Heart right ventricle (tissue), 16 donors: ENCODE measurements at regions not wholly inside any gene's neighbourhood (a gene's known extent, or its start where the extent isn't known, plus 50 kb on each side); places are given as distances from the start of the nearest gene placed in this dataset.

ENCODE experiments used
- ATAC-seq, 8 donors: fragments of 200-7000 bp; cut with Tn5 transposase; one replicate each; pipeline ENCODE4 v1.9.1; 2020; ENCODE audit warnings: mild to moderate bottlenecking in 8 of 8, moderate library complexity in 8 of 8, moderate number of reproducible peaks in 1 of 8
- DNase-seq, 2 donors: peaks; one replicate each; pipeline ENCODE4 v3.0.0-alpha.2; 2020
- H3K27ac ChIP-seq, 10 donors: fragments of 200-600 bp; sonication (generic) in 2 of 10; one replicate each; pipeline versions ENCODE4 v1.5.0 to v1.8.0; 2020 to 2022; ENCODE audit warnings: mild to moderate bottlenecking in 3 of 10
- H3K27me3 ChIP-seq, 7 donors: fragments of 200-600 bp; one replicate each; pipeline ENCODE4 v1.8.0; 2021 to 2022; ENCODE audit warnings: mild to moderate bottlenecking in 2 of 7
- H3K36me3 ChIP-seq, 9 donors: fragments of 200-600 bp; sonication (generic) in 1 of 9; one replicate each; pipeline versions ENCODE4 v1.5.0 to v1.8.0; 2020 to 2022; ENCODE audit warnings: mild to moderate bottlenecking in 2 of 9
- H3K4me1 ChIP-seq, 9 donors: fragments of 200-600 bp; sonication (generic) in 1 of 9; one replicate each; pipeline versions ENCODE4 v1.5.0 to v1.8.0; 2020 to 2022; ENCODE audit warnings: mild to moderate bottlenecking in 4 of 9
- H3K4me3 ChIP-seq, 10 donors: fragments of 200-600 bp; sonication (generic) in 2 of 10; one replicate each; pipeline versions ENCODE4 v1.5.0 to v1.8.0; 2020 to 2022; ENCODE audit warnings: mild to moderate bottlenecking in 7 of 10, moderate library complexity in 2 of 10
- H3K9me3 ChIP-seq, 11 donors: fragments of 200-600 bp in 10 of 11; sonication (generic) in 2 of 11; one replicate each; pipeline versions ENCODE4 v1.5.0 to v1.8.0; 2013 to 2022; ENCODE audit warnings: mild to moderate bottlenecking in 2 of 11, control low read depth in 1 of 11, moderate library complexity in 1 of 11
- CTCF ChIP-seq, 9 donors: fragments of 200-600 bp; sonication (generic) in 2 of 9; IDR thresholded peaks; one replicate each; pipeline versions ENCODE4 v1.5.0 to v1.8.0; 2021 to 2022; ENCODE audit warnings: antibody characterized with exemption in 9 of 9, mild to moderate bottlenecking in 5 of 9, moderate library complexity in 1 of 9
- WGBS, 2 donors: extraction: QIAGEN DNeasy Blood & Tissue Kit; methylation state at CpG; one replicate each; pipeline ENCODE4 v1.1.7; 2013; ENCODE audit warnings: inconsistent platforms in 1 of 2; 5-methylcytosine and 5-hydroxymethylcytosine counted together
- intact Hi-C, 10 donors: fragments of 100-400 bp; cut with DNase I; formaldehyde crosslinking; loops; one replicate each; pipeline versions ENCODE4 v1.11.1 to v1.14.2; 2022
- donor health status: Arrhythmogenic right ventricular cardiomyopathy.
- donor health status: ischemic (EF 13 %, LVEDD 7.1; RV severe dilation, severe dysfunction).
- donor health status: healthy with polysubstance abuse.
- donor health status: DM: no; HTN: yes; CAD: no.
- donor health status: DM: no; HTN: no; CAD: no.
- donor health status: ischemic (EF 25% LVEDD 6.9; RV normal size, moderate dysfunction).
- donor health status: ischemic (EF 25% LVEDD 5.7; RV mildly dilated, moderate dysfunction).
- donor health status: healthy.
- donor health status: DM: yes; HTN: yes; CAD: no.
- donor health status: Ischemic cardiomyopathy.
- donor health status: ischemic (EF 35%, LVEDD 5.7; RV mildly dilated, moderate dysfunction).
- donor health status: nonischemic (EF 11% LVEDD 7.7; RV severe dilation, severe dysfunction).
- donor health status: DM: yes; HTN: yes; CAD: no.
- donor health status: PGD.
- donor health status: ischemic (EF 29% LVEDD 5.4; RV normal size, mild dysfunction).
- donor health status: nonischemic (EF 23%, LVEDD 6.1; RV moderate dilation, normal function).

GRCh38 chr13:63942372-63942771, 2526.7 kb upstream of the PCDH20 start:
- no peak for ATAC-seq
- intact Hi-C loops, result no loop called here
- WGBS, 2 donors, result 56 to 61% methylated on average over 2 of the region's 2 CpGs
- Histone ChIP-seq H3K27ac (no peak overlapping the region), H3K9me3 (no peaks in the 10 kb centered on the region), H3K4me1 (no peaks in the 10 kb centered on the region), H3K4me3 (no peak overlapping the region), H3K27me3 (no peaks in the 10 kb centered on the region), H3K36me3 (no peaks in the 10 kb centered on the region)
- DNase-seq, result no peak
- no peak for TF ChIP-seq CTCF (IDR thresholded peaks at IDR 0.05)

- TF ChIP-seq CTCF (IDR thresholded peaks at IDR 0.05), result no peak
- Histone ChIP-seq H3K27me3 (no peaks in the 10 kb centered on the region), H3K9me3 (peaks cover 0 to 7% (median 0%) of the 10 kb centered on the region in 11 donors), H3K4me1 (no peaks in the 10 kb centered on the region), H3K27ac (no peak overlapping the region), H3K4me3 (no peak overlapping the region), H3K36me3 (no peaks in the 10 kb centered on the region)
- WGBS, 2 donors, result 89 to 92% methylated on average over 3 of the region's 3 CpGs
- DNase-seq (no peak), ATAC-seq (no peak)
- intact Hi-C loops, result no loop called here
Observed at GRCh38 chr13:63938851-63939250, 2523.2 kb upstream of the PCDH20 start.

- Histone ChIP-seq H3K4me1 (no peaks in the 10 kb centered on the region), H3K36me3 (no peaks in the 10 kb centered on the region), H3K27me3 (no peaks in the 10 kb centered on the region), H3K27ac (no peak overlapping the region), H3K9me3 (peaks cover 0 to 9% (median 0%) of the 10 kb centered on the region in 11 donors), H3K4me3 (no peak overlapping the region)
- WGBS, 2 donors, result 46 to 50% methylated on average over 10 of the region's 10 CpGs
- intact Hi-C loops, result no loop called here
- DNase-seq (no peak), ATAC-seq (no peak)
- TF ChIP-seq CTCF (IDR thresholded peaks at IDR 0.05), result no peak
Observed at GRCh38 chr13:63910511-63910910, 2494.9 kb upstream of the PCDH20 start.

GRCh38 chr13:63909726-63910375, 2494.2 kb upstream of the PCDH20 start:
- 72 to 78% methylated on average over 6 of the region's 6 CpGs for WGBS, 2 donors
- DNase-seq (no peak), ATAC-seq (no peak)
- H3K9me3 ChIP-seq, result peaks cover 0 to 7% (median 0%) of the 10 kb centered on the region in 11 donors
- H3K27me3 ChIP-seq, result no peaks in the 10 kb centered on the region
- no peaks in the 10 kb centered on the region for H3K36me3 ChIP-seq
- H3K27ac ChIP-seq, result no peak overlapping the region
- no peak for TF ChIP-seq CTCF (IDR thresholded peaks at IDR 0.05)
- intact Hi-C loops, result no loop called here
- no peaks in the 10 kb centered on the region for H3K4me1 ChIP-seq
- H3K4me3 ChIP-seq, result no peak overlapping the region
